HUES48 (cell line): ENCODE measurements at regions not wholly inside any gene's neighbourhood (a gene's known extent, or its start where the extent isn't known, plus 50 kb on each side); places are given as distances from the start of the nearest gene placed in this dataset.
"Not testable (repeated sequence)": the region's sequence is repeated elsewhere in the genome, so short reads cannot be mapped to it uniquely, and the experiment has no call there.

Source experiments
- H3K27ac ChIP-seq: one replicate; pipeline ENCODE4 v1.7.0; 2013; ENCODE audit warnings: low read depth, low read length, inconsistent platforms
- H3K27me3 ChIP-seq: 2 replicates; pipeline ENCODE4 v1.6.1; 2013; ENCODE audit warnings: mild to moderate bottlenecking, low read length; ENCODE audit not compliant: control insufficient read depth, insufficient read depth
- H3K36me3 ChIP-seq: 2 replicates; pipeline ENCODE4 v1.6.1; 2013; ENCODE audit warnings: low read length; ENCODE audit not compliant: control insufficient read depth, insufficient read depth
- H3K4me1 ChIP-seq: 2 replicates; pipeline ENCODE4 v1.6.1; 2013; ENCODE audit warnings: mild to moderate bottlenecking, low read length; ENCODE audit not compliant: control insufficient read depth, insufficient read depth
- H3K4me3 ChIP-seq: 2 replicates; pipeline ENCODE4 v1.5.1; 2013; ENCODE audit warnings: mild to moderate bottlenecking, low read depth, low read length
- H3K9ac ChIP-seq: 2 replicates; pipeline ENCODE4 v1.6.1; 2013; ENCODE audit warnings: mild to moderate bottlenecking, low read depth, low read length, moderate library complexity
- H3K9me3 ChIP-seq: 2 replicates; pipeline ENCODE4 v1.6.1; 2013; ENCODE audit warnings: low read length; ENCODE audit not compliant: control insufficient read depth, insufficient read depth

GRCh38 chr3:13733726-13734125 is 146.1 kb downstream of the WNT7A start:
- H3K27me3 ChIP-seq, H3K36me3 ChIP-seq, H3K4me3 ChIP-seq, H3K9me3 ChIP-seq, H3K27ac ChIP-seq, H3K9ac ChIP-seq: not testable (repeated sequence)
- H3K4me1 ChIP-seq: peaks cover 10% of the 10 kb centered on the region

GRCh38 chr3:13728487-13728886 is 151.4 kb downstream of the WNT7A start:
- peaks cover 23% of the 10 kb centered on the region for H3K4me1 ChIP-seq
- peak overlapping the region; percentile 23; the same call in 1 of the 2 replicates for H3K9ac ChIP-seq
- no peaks in the 10 kb centered on the region for H3K27me3 ChIP-seq
- peaks cover 4% of the 10 kb centered on the region; the same call in 1 of the 2 replicates for H3K9me3 ChIP-seq
- peak overlapping the region; percentile 67 for H3K27ac ChIP-seq
- peak overlapping the region; percentile 9; the same call in 1 of the 2 replicates for H3K4me3 ChIP-seq
- no peaks in the 10 kb centered on the region for H3K36me3 ChIP-seq

- no peaks in the 10 kb centered on the region for H3K36me3 ChIP-seq
- H3K9me3 ChIP-seq: peaks cover 6% of the 10 kb centered on the region; the same call in 1 of the 2 replicates
- peak overlapping the region; percentile 9; the same call in 1 of the 2 replicates for H3K4me3 ChIP-seq
- peak overlapping the region; percentile 67 for H3K27ac ChIP-seq
- no peaks in the 10 kb centered on the region for H3K27me3 ChIP-seq
- H3K9ac ChIP-seq: peak overlapping the region; percentile 23; the same call in 1 of the 2 replicates
- H3K4me1 ChIP-seq: peaks cover 23% of the 10 kb centered on the region
These were observed 152.0 kb downstream of the WNT7A start for GRCh38 chr3:13727890-13728289.

DNA sequence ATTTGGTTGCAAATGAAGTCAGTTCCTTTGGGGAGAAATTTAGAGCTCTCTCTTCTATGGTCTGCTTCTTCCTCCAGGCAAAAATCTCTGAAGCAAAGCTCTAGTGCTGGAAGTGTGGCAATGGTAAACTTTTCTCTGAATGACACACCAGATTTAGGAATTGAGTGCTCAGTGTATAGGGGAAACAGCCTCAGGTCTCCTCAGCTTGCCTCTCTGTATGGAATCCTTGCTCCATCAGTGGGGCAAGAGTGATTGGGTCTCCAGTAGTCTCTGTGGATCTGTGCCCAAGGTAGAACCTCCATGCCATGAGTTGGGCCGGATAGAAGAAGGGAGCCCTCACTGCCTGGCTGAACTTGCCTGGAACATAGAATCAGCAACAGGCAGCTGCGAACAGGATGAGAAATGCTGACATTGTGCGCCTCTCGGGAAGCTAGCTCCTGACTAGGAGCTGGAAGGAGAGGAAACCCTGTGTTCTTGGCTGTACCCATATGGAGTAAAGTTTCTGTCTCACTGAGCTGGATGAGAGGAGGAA is 156.1 kb downstream of the WNT7A start:
- Histone ChIP-seq H3K27me3 (no peaks in the 10 kb centered on the region), H3K27ac (no peak overlapping the region), H3K36me3 (no peaks in the 10 kb centered on the region), H3K9me3 (peaks cover 17% of the 10 kb centered on the region), H3K4me3 (no peak overlapping the region), H3K9ac (no peak overlapping the region), H3K4me1 (peaks cover 13% of the 10 kb centered on the region)

- Histone ChIP-seq H3K4me3 (no peak overlapping the region), H3K27me3 (no peaks in the 10 kb centered on the region), H3K9ac (no peak overlapping the region), H3K27ac (no peak overlapping the region), H3K4me1 (peaks cover 3% of the 10 kb centered on the region), H3K9me3 (peaks cover 17% of the 10 kb centered on the region), H3K36me3 (no peaks in the 10 kb centered on the region)
These were observed 157.7 kb downstream of the WNT7A start for GRCh38 chr3:13722178-13722577.

DNA sequence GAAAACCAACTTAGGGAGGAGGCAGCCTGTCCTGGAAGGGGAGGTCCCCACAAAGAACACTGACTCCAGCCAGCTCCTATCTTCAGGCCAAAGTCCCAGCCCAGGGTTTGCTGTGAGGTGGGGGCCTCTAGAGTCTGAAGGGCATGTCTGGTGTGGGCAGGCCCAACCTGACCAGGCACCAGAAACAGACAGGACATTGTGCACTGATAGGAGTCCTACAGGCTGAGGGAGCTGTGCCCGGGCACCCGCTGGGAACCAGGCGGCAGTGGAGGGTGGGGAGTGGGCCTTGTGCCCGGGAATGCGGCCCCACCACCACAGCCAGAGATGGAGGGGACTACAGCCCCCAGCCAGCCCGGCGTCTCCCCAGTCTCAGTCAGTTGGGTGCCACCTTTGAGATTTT is 161.4 kb downstream of the WNT7A start:
- Histone ChIP-seq H3K27ac (no peak overlapping the region), H3K4me3 (no peak overlapping the region), H3K36me3 (no peaks in the 10 kb centered on the region), H3K27me3 (no peaks in the 10 kb centered on the region), H3K9me3 (peaks cover 13% of the 10 kb centered on the region), H3K9ac (no peak overlapping the region), H3K4me1 (peaks cover 4% of the 10 kb centered on the region)

DNA sequence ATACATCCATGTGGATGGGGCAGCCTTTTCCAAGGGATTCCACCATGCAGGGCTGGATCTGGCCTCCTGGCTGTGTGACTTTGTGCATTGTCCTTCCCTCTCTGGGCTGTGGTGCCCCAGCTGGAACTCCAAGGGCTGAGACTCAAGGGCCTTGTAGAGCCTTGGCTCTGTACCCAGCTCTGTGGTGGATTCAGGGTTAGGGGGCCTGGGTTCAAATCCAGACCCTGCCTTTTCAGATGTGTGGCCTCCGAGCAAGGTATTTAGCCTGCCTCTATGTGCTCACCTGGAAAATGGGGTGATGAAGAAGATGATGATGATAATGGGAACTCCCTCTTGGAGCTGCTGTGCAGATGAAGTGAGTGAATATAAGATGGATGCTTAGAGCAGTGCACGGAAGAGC is 161.9 kb downstream of the WNT7A start:
- no peaks in the 10 kb centered on the region for H3K36me3 ChIP-seq
- H3K9ac ChIP-seq: no peak overlapping the region
- H3K4me1 ChIP-seq: peaks cover 4% of the 10 kb centered on the region
- no peaks in the 10 kb centered on the region for H3K27me3 ChIP-seq
- no peak overlapping the region for H3K4me3 ChIP-seq
- peaks cover 12% of the 10 kb centered on the region for H3K9me3 ChIP-seq
- H3K27ac ChIP-seq: no peak overlapping the region

- H3K4me1 ChIP-seq: peaks cover 4% of the 10 kb centered on the region
- H3K9me3 ChIP-seq: peaks cover 5% of the 10 kb centered on the region; the same call in 1 of the 2 replicates
- no peaks in the 10 kb centered on the region for H3K27me3 ChIP-seq
- H3K27ac ChIP-seq: no peak overlapping the region
- no peak overlapping the region for H3K4me3 ChIP-seq
- no peak overlapping the region for H3K9ac ChIP-seq
- no peaks in the 10 kb centered on the region for H3K36me3 ChIP-seq
These were observed 162.5 kb downstream of the WNT7A start for GRCh38 chr3:13717222-13717895.

- H3K36me3 ChIP-seq: no peaks in the 10 kb centered on the region
- no peak overlapping the region for H3K27ac ChIP-seq
- H3K9ac ChIP-seq: no peak overlapping the region
- H3K27me3 ChIP-seq: no peaks in the 10 kb centered on the region
- H3K9me3 ChIP-seq: no peaks in the 10 kb centered on the region
- H3K4me1 ChIP-seq: peaks cover 4% of the 10 kb centered on the region
- no peak overlapping the region for H3K4me3 ChIP-seq
These were observed 163.2 kb downstream of the WNT7A start for GRCh38 chr3:13716540-13717221.

- no peak overlapping the region for H3K4me3 ChIP-seq
- no peaks in the 10 kb centered on the region for H3K36me3 ChIP-seq
- no peaks in the 10 kb centered on the region for H3K9me3 ChIP-seq
- no peak overlapping the region for H3K9ac ChIP-seq
- H3K27me3 ChIP-seq: no peaks in the 10 kb centered on the region
- H3K4me1 ChIP-seq: peaks cover 4% of the 10 kb centered on the region
- H3K27ac ChIP-seq: no peak overlapping the region
These were observed 163.9 kb downstream of the WNT7A start for GRCh38 chr3:13715961-13716360.
